GM03348 (cell line): ENCODE measurements at regions not wholly inside any gene's neighbourhood (a gene's known extent, or its start where the extent isn't known, plus 50 kb on each side); places are given as distances from the start of the nearest gene placed in this dataset.
"Not testable (repeated sequence)": the region's sequence is repeated elsewhere in the genome, so short reads cannot be mapped to it uniquely, and the experiment has no call there.

ENCODE experiments used
- DNase-seq: peaks from one replicate; pipeline ENCODE4 v3.0.0; 2012; ENCODE audit warnings: low spot score

DNA sequence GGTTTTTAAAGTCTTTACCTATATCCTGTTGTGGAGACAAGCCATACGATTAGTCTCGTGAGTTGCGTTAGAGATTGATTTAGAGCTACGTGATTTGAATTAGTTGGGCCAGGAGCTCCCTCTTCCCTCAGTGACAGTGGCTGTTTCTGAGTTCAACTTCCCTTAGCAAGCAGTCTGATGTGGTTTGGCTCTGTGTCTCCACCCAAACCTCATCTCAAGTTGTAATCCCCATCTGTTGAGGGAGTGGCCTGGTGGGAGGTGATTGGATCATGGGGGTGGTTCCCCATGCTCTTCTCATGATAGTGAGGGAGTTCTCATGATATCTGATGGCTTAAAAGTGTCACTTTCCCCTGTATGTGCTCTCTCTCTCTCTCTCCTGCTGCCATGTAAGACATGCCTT lies 192.9 kb upstream of the PTGFR start:
- DNase-seq, result no peak

DNA sequence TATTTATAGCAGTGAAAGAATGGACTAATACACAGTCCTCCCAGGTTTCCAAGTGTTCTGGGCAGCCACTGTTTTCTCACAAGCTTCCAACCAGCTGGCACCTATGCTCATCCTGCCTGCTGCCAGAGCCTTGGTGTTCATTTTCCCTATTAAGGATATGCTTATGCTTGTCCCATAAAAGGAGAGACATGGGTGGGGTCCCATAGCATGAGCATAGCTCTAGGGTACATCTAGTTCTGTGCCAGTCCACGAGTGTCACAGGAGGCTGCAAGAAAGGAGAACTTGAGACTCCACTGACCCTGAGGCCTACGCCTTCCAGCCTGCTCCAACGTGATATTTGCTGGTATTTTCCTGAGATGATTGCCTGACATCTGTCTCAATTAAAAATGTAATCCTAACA lies 192.4 kb upstream of the PTGFR start:
- no peak for DNase-seq

DNA sequence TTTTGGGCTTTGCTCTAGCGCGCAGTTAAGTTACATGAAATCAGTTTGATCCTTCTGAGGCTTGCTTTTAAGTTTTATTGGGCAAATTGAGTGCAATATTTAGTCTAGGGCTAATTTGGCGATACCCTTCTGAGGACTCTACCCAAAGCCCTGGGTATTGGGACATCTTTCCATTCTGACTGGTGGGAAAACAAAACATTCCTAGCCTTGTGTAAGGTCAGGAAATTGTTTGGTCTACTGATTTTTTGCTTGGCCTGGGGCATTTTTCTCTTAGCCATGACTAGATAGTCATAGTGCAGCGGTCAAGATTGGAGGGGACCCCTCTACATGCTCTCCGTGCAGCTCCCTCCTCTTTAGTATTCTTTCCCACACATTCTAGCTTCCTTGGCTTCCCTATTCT lies 189.6 kb upstream of the PTGFR start:
- no peak for DNase-seq

DNA sequence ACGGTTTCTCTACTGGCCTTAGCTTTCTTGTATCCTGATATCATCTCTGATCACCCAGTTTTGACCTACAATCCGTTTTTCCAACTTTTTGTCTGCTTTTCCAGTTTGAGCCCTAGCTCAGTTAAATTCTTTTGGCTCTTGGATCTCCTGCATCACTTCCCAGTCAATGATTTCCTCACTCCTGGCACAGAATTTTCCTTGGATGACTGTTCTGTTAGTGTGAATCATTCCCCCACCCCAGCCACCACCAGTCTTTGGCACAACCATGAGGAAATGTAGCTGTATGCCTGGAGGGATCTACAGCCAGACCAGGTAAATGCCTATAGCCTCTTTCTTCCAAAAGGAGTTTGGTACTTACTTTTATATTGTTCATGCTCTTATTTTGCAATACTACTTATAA lies 187.2 kb upstream of the PTGFR start:
- peak; percentile 85 for DNase-seq

DNA sequence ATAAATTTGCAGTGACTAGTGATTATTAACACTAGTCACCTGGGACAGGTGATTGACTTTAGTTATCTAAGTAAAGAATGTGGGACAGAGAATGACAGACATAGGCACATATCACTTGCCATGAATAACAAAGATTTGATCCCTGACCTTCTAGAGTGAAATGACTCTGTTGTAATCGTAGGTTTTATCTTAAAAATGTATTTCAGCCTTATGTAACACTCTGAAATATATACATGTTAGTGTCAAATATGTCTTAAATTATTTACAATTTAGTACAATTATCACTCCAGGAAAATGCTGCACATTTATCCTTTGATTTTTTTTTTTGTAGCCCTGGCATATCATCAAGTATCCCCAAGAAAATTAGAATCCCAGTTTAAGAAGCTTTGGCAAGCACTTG lies 186.4 kb upstream of the PTGFR start:
- no peak for DNase-seq

DNA sequence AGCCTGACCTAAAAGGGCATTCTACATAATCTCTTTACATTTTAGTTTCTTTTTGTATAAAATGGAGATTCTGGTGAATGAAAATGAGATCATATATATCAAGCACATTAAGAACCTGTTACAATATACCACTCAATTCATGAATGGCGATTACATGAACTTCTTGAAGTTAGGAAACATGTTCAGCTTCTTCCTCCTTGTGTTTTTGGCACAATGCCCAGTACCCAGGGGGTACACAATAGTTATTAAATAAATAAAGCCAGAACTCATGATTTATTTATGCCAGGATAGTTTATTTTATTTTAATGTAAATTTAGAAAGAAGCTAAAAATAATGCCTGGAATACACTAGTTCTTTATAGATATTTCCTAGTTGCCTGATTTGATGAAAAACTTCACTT lies 186.0 kb upstream of the PTGFR start:
- DNase-seq, result no peak

DNA sequence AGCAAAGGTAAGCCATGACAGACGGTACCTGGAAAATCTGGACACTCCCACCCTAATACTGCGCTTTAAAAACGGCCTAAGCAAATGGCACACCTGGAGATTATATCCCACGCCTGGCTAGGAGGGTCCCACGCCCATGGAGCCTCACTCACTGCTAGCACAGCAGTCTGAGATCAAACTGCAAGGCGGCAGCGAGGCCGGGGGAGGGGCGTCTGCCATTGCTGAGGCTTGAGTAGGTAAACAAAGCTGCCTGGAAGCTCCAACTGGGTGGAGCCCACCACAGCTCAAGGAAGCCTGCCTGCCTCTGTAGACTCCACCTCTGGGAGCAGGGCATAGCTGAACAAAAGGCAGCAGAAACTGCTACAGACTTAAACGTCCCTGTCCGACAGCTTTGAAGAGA lies 180.5 kb upstream of the PTGFR start:
- DNase-seq, result not testable (repeated sequence)

DNA sequence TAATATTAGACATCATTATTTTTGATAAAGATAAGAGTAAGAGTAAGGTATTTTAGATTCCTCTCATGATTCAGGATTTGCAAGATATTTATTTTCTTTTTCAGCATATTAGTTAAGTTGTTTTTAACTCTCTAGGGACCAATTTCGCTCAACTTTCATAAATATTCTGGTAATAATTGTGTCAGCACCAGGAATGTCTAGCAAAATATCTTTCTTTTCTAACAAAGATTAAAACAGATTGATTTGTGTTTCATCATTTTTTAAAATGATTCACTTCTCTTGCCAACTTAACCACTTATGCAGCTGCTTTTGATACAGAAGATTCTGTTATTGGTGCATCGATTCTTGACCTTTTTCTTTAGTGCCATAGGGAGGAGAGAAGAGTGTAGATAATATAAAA lies 172.8 kb upstream of the PTGFR start:
- DNase-seq, result no peak

DNA sequence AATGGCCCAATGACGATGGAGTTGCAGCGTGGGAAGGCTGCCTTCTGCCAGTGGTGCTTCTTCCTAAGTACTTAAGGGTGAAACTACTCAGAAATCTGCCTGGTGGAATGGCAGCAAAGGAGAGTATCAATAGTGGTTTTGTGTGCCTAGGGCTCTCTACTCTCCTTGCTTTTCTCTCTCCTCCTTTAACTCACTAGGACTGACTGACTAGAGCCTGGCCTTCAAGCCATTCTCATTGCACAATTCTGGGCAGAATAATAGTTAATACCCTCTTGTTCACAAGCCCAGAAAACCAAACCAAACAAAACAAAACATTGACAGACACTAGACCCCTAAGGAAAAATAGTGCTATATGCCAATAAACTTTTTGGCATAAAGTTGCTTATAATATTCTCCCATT lies 171.2 kb upstream of the PTGFR start:
- no peak for DNase-seq

DNA sequence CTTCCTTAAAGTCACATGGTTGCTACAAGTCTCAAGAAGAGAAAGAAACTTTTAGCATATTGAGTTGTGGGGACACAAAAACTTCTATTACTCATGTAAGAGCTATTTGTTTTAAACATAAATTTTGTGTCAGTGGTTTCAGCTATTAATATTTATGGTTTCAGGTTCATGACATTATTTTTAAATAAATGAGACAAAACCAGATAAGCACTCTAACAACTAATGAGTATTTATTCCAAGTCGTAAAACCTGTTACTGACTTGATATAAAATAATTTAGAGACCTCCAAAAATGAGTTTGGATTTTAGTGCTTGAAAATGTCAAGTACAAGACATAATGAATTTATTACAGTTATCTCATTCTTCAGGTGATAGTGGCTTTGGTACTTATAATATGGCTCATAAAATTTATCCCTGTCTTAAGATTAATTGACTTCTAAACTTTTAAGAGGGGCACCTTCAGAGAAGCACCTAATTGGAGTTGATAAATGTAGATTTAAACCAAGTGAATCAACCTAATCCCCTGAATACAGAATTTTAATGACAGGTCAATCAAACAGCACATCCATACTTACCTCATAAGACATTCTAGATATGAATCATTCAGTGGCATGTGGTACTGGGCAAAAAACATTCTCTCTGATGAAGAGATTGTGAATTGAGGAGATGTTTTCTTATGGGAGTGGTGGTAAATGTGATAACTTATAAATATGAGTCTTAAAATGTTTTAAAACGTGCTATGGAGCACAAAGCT lies 167.7 kb upstream of the PTGFR start:
- DNase-seq, result no peak

DNA sequence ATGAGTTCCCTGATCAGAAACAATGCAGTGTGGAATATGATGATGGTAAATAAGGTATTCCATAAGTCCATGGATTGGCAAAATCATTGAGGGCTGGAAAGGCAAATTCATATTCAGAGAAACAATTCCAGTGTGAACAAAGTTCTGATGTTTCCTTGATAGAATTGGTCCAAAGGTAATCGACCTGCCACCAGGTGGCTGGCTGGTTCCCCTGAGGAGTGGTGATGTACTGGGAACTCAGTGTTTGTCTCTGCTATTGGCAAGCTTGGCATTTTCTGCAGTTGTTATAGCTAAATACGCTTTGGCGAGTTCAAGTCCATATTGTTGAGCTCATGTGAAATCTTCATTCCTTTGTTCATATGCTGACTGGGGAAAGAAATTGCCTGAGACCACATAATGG lies 165.5 kb upstream of the PTGFR start:
- no peak for DNase-seq

DNA sequence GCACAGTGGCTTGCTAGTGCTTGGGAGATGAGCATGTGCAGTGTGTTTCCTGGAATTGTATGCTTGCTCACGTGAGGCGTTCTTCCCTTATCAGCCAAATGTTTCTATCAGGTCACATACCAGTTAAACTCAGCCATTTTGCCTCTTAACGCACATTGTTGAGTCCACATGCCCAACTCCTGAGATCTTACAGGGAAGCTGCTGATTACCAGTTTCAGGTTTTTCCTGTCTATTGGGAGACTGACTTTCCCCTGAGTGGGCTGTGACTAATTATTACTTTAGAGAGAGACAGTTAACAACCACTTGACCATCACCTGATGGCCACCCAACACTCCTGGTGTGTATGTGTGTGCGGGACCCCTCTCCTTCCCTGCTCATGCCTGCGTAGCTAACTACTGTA lies 161.3 kb upstream of the PTGFR start:
- DNase-seq, result no peak

DNA sequence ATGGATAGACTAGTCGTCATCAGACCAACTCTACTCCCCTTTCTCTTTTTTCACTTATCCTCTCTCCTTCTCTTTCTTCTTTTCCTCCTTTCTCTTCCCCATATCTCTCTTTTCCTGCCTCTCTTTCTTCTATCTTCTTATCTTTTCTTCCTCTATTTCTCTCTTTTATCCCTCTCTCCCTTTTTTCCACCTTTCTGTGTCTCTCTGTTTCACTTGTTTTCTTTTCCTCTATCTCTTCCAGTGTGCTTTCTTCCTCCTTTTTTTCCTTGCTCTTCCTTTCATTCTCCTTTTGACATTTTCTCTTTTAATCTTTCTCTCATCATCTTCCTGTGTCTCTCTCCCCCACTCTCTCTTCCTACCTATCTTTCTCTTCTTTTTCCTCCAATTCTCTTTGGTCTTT lies 159.0 kb upstream of the PTGFR start:
- DNase-seq, result no peak

DNA sequence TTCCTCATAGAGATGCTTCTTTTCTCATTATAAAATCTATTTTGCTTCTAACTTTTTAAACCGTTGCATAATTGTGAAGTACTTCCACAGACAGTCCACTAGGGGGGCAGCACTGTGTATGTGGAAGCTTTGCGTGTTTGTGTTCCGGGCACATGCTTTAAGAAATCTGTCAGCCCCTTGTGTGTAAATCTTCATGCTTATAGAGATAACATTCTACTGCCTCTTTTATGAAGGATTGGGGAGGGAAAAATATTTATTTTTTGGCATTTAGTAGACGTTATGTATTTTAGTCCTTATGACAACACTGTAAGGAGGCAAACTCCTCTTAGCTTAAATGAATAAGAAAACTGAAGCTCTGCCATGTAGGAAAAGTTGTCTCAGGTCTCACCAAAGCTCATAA lies 157.3 kb upstream of the PTGFR start:
- DNase-seq, result no peak

DNA sequence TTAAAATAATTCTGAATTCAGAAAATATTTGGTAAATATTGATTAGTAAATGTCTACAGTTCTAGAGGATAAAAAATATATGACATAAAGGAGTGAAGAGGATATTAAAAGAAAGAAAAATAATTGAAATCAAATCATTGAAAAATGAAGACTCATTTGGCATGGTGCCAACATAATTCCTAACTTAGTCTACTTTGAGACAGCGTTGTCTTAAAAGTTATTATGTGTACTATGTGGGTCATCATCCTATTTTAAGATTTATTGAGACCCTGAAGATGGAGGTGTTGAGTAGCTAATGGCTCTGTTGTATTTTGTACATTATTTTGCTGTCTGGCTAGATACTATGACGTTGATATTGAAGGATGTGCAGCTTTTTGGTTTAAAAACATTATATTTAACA lies 156.7 kb upstream of the PTGFR start:
- no peak for DNase-seq

DNA sequence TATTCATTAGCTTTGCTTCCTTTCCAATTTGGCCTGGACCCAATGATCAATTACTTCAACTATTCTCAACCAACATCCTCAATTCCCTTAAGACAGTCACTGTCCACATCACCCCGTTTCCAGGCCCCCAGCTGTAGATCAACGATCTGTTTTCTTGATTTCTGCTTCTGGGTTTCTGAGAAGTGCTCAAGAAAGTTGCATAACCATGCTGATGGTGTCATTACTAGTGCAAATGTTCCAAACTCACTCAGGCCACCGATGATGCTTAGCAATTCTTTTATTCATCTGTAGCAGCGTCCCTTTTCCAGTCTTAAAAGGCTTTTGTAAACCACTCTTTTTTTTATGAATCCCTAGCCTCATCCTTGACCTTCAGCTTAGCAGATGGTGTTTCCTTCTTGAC lies 155.8 kb upstream of the PTGFR start:
- DNase-seq, result no peak

DNA sequence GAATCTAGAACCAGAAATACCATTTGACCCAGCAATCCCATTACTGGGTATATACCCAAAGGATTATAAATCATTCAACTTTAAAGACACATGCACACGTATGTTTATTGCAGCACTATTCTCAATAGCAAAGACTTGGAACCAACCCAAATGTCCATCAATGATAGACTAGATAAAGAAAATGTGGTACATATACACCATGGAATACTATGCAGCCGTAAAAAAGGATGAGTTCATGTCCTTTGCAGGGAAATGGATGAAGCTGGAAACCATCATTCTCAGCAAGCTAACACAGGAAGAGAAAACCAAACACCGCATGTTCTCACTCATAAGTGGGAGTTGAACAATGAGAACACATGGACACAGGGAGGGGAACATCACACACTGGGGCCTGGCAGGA lies 154.0 kb upstream of the PTGFR start:
- not testable (repeated sequence) for DNase-seq

DNA sequence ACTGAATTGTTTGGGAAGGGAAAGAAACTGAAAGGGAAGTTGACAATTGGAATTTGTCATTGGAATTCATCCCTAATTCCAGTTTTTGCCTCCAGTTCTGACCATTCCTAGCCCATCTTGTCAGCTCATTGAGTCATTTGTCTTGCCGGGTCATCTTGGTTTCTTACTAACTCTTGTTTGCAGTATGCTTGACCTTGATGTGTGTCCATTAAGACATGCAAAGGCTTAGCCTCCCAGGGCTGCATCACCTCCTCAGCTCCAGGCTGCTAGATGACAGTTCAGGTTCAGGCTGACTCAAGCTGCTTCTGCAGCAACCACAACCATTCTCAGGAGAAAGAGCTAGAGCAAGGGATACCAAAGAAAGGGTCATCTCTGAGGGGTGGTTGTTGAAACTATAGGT lies 151.3 kb upstream of the PTGFR start:
- peak; percentile 12 for DNase-seq

DNA sequence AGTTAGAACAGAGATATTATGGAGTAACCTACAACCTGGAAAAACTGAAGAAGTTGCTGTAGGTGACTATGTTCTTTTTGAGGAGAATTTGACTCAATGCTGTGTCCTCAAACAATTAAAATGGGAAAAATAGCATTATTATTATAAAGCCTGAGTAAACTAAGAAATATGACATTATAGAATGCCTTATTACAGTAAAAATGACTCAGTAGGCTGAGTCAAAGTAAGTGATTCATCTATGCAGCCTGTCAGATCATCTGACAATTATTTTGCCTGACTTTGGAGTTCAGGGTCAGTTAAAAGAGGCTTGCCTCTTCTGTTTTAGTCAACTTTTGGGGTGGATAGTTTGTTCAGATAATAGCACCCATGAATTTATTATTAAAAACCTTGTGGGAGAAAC lies 150.8 kb upstream of the PTGFR start:
- DNase-seq, result peak; percentile 46

DNA sequence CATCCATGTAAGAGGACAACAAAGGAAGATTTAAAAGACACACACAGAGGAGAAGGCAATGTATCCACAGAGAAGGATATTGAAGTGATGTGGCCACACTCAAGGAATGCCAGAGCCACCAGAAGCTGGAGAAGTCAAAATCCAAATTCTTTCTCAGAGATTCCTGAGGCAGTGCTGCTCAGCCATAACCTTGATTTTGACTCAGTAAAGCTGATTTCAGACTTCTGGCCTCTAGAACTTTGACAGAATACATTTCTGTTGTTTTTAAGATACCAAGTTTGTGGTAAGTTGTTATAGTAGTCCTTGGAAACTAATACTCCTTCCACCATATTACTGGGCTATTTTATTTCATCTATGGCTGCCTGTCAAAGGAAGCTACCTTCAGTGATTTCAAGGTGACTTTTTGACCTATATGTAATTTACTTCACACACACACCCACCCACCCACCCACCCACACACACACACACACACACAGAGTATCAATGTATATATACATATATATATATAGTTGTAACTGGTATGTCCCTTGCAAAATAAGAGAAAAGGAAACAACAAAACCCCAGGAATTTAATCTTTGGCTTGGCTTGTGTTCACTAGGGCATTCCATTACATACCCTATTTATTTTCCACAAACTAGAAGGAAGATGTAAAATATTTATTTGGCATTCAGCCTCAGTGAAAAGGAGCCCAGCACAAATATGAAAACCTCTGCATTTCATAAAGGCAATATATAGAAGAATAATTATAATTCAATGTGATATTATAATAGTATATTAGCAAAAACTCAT lies 142.1 kb upstream of the PTGFR start:
- peak; percentile 7 for DNase-seq

DNA sequence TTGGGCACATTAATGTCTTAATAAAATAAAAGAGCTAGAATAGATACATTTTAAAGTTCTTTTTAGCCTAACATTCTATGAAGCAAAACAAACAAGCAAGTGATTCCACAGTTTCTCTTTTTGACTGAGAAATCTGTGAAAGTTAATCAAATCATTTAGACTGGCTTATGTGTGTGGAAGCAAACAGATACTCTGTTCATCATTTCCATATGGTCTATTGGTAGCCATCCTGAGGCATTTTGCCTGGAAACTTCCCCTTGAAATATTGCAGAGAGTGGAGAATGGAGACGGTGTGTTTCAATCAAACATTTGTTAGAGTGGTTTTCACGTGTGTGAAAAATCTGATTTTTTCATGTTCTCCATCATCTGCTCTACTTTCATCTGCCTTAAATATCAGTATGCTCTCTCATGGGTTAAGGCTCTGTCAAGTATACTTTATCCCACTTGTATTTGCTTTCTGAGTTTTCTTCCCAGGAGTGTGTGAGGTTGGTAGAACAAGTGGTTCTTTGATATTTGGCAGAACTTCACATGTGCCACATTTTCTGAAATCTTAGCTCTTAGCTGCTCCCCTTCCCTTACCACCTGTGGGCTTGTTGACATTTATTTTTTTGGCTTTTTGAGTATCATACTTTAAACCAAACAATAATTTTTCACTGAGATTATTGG lies 139.1 kb upstream of the PTGFR start:
- DNase-seq, result no peak

DNA sequence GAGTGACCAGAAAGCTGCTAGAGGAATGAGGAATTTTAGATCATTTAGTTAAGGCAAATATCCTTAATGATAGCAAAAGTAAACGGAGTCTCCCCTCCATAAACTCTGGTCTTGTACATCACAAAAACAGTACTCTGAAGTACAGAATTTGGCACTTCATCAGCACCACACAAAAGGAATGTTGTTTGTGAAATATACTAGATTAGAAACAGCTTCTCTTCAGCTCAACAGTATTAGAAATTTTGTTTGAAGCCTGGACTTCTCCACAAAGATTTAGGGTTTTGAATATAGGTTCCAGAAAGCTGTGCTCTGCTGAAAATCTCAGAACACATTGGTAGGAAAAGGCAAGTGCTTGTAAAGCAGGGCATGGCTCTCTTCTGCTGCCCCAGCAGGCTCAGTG lies 135.1 kb upstream of the PTGFR start:
- peak; percentile 49 for DNase-seq

DNA sequence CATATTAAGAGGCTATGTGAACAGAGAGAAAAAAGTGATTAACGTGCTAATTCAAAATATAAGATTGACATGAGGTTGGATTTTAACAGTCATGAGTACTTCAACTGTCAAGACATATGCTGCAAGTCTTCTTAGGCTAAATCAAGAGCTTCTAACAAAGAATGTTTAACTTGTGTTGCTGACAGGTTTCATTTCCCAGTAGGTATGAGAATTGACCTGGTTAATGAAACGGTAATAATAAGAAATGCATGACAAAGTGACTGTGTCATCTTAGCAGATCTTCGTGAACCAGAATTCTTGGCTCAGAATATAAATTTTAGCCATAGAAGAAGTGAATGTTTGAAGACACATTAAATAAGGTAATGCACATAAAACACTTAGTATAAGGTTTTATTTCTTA lies 132.6 kb upstream of the PTGFR start:
- no peak for DNase-seq
